ENCODE measurements at regions not wholly inside any gene's neighbourhood (a gene's known extent, or its start where the extent isn't known, plus 50 kb on each side); places are given as distances from the start of the nearest gene placed in this dataset.
"Not testable (repeated sequence)": the region's sequence is repeated elsewhere in the genome, so short reads cannot be mapped to it uniquely, and the experiment has no call there.

- H2BK120ac ChIP-seq (ENCODE audit: insufficient read depth, low read length, poor library complexity) = no peak overlapping the region
- peaks cover 6% of the 10 kb centered on the region for H3K79me1 ChIP-seq (ENCODE audit: low read length)
- no peak overlapping the region for H3K27ac ChIP-seq (ENCODE audit: low read depth, low read length)
- H3K4me2 ChIP-seq (ENCODE audit: low read length) = peak overlapping the region; percentile 76
- peaks cover 2% of the 10 kb centered on the region for H3K79me2 ChIP-seq (ENCODE audit: control insufficient read depth, insufficient read depth, low read length, poor library complexity)
- no peak overlapping the region for H2AK5ac ChIP-seq (ENCODE audit: low read length)
- no peak overlapping the region for H4K91ac ChIP-seq (ENCODE audit: low read depth, low read length)
- no peak overlapping the region for H4K12ac ChIP-seq (ENCODE audit: low read depth, low read length)
- H3K4me3 ChIP-seq (ENCODE audit: low read depth, low read length) = no peak overlapping the region
- no peak overlapping the region for H3K4ac ChIP-seq (ENCODE audit: low read depth, low read length)
- H2BK5ac ChIP-seq (ENCODE audit: low read depth, low read length, poor library complexity) = no peak overlapping the region
- H3K27me3 ChIP-seq (ENCODE audit: insufficient read depth, low read length) = no peaks in the 10 kb centered on the region
- H3K4me1 ChIP-seq (ENCODE audit: control insufficient read depth in 1 of 2, insufficient read depth in 2 of 2, low read length in 2 of 2) = peaks cover 0 to 6% of the 10 kb centered on the region in 2 experiments
- H3K9me3 ChIP-seq (ENCODE audit: insufficient read depth, low read depth, low read length) = no peaks in the 10 kb centered on the region
- H3K14ac ChIP-seq (ENCODE audit: low read length) = no peak overlapping the region
- no CpG with 5 or more reads among the region's 1 CpG for WGBS (ENCODE audit: extremely low coverage, insufficient coverage, insufficient read length)
- H3K36me3 ChIP-seq (ENCODE audit: control insufficient read depth in 1 of 2, insufficient read depth in 2 of 2, low read length in 2 of 2) = no peaks in the 10 kb centered on the region
- H3K23ac ChIP-seq (ENCODE audit: low read length) = no peak overlapping the region
- no peak overlapping the region for H2AFZ ChIP-seq (ENCODE audit: insufficient read depth, low read length, poor library complexity)
- H3K18ac ChIP-seq (ENCODE audit: low read length) = no peak overlapping the region
- H2BK12ac ChIP-seq (ENCODE audit: low read length) = peak overlapping the region; percentile 18
- no peak overlapping the region for H3K9ac ChIP-seq (ENCODE audit: low read length)
- no peak for DNase-seq
- H4K8ac ChIP-seq (ENCODE audit: low read depth, low read length) = no peak overlapping the region
Measured at GRCh38 chr11:115974703-115975102, 470.5 kb upstream of the CADM1 start.

GRCh38 chr11:115967203-115967602 is 463.0 kb upstream of the CADM1 start:
- not testable (repeated sequence) for H3K23ac ChIP-seq (ENCODE audit: low read length); H3K14ac ChIP-seq (ENCODE audit: low read length); H2AK5ac ChIP-seq (ENCODE audit: low read length)

GRCh38 chr11:115965767-115966504 is 461.7 kb upstream of the CADM1 start:
- peaks cover 0 to 3% of the 10 kb centered on the region in 2 experiments for H3K4me1 ChIP-seq (ENCODE audit: control insufficient read depth in 1 of 2, insufficient read depth in 2 of 2, low read length in 2 of 2)
- no CpG with 5 or more reads among the region's 13 CpGs for WGBS (ENCODE audit: extremely low coverage, insufficient coverage, insufficient read length)
- no peak overlapping the region for H2BK12ac ChIP-seq (ENCODE audit: low read length)
- H3K79me2 ChIP-seq (ENCODE audit: control insufficient read depth, insufficient read depth, low read length, poor library complexity) = no peaks in the 10 kb centered on the region
- no peak overlapping the region for H2BK5ac ChIP-seq (ENCODE audit: low read depth, low read length, poor library complexity)
- no peak overlapping the region for H4K8ac ChIP-seq (ENCODE audit: low read depth, low read length)
- no peak overlapping the region for H3K4ac ChIP-seq (ENCODE audit: low read depth, low read length)
- no peak overlapping the region for H2BK120ac ChIP-seq (ENCODE audit: insufficient read depth, low read length, poor library complexity)
- no peaks in the 10 kb centered on the region for H3K27me3 ChIP-seq (ENCODE audit: insufficient read depth, low read length)
- no peak overlapping the region for H2AFZ ChIP-seq (ENCODE audit: insufficient read depth, low read length, poor library complexity)
- H3K4me2 ChIP-seq (ENCODE audit: low read length) = no peak overlapping the region
- no peak for DNase-seq
- peak overlapping the region; percentile 8 for H3K27ac ChIP-seq (ENCODE audit: low read depth, low read length)
- H3K79me1 ChIP-seq (ENCODE audit: low read length) = no peaks in the 10 kb centered on the region
- H3K9me3 ChIP-seq (ENCODE audit: insufficient read depth, low read depth, low read length) = no peaks in the 10 kb centered on the region
- H4K91ac ChIP-seq (ENCODE audit: low read depth, low read length) = no peak overlapping the region
- no peak overlapping the region for H4K12ac ChIP-seq (ENCODE audit: low read depth, low read length)
- H3K9ac ChIP-seq (ENCODE audit: low read length) = no peak overlapping the region
- H3K14ac ChIP-seq (ENCODE audit: low read length) = no peak overlapping the region
- no peaks in the 10 kb centered on the region for H3K36me3 ChIP-seq (ENCODE audit: control insufficient read depth in 1 of 2, insufficient read depth in 2 of 2, low read length in 2 of 2)
- no peak overlapping the region for H3K23ac ChIP-seq (ENCODE audit: low read length)
- H3K4me3 ChIP-seq (ENCODE audit: low read depth, low read length) = no peak overlapping the region
- H3K18ac ChIP-seq (ENCODE audit: low read length) = no peak overlapping the region
- H2AK5ac ChIP-seq (ENCODE audit: low read length) = no peak overlapping the region

More at GRCh38 chr11:115967203-115967602, 463.0 kb upstream of the CADM1 start:
- no CpG with 5 or more reads among the region's 9 CpGs for WGBS (ENCODE audit: extremely low coverage, insufficient coverage, insufficient read length)
- H4K8ac ChIP-seq (ENCODE audit: low read depth, low read length); H3K79me1 ChIP-seq (ENCODE audit: low read length); H3K4me3 ChIP-seq (ENCODE audit: low read depth, low read length); H3K9me3 ChIP-seq (ENCODE audit: insufficient read depth, low read depth, low read length); H2BK120ac ChIP-seq (ENCODE audit: insufficient read depth, low read length, poor library complexity); H4K91ac ChIP-seq (ENCODE audit: low read depth, low read length); H3K27me3 ChIP-seq (ENCODE audit: insufficient read depth, low read length); H3K4ac ChIP-seq (ENCODE audit: low read depth, low read length); H3K36me3 ChIP-seq (ENCODE audit: control insufficient read depth in 1 of 2, insufficient read depth in 2 of 2, low read length in 2 of 2); H2BK12ac ChIP-seq (ENCODE audit: low read length); H3K18ac ChIP-seq (ENCODE audit: low read length); H3K27ac ChIP-seq (ENCODE audit: low read depth, low read length); H3K4me2 ChIP-seq (ENCODE audit: low read length); H3K4me1 ChIP-seq (ENCODE audit: control insufficient read depth in 1 of 2, insufficient read depth in 2 of 2, low read length in 2 of 2); H3K79me2 ChIP-seq (ENCODE audit: control insufficient read depth, insufficient read depth, low read length, poor library complexity); H4K12ac ChIP-seq (ENCODE audit: low read depth, low read length); H2BK5ac ChIP-seq (ENCODE audit: low read depth, low read length, poor library complexity); DNase-seq; H2AFZ ChIP-seq (ENCODE audit: insufficient read depth, low read length, poor library complexity); H3K9ac ChIP-seq (ENCODE audit: low read length): not testable (repeated sequence)

DNA sequence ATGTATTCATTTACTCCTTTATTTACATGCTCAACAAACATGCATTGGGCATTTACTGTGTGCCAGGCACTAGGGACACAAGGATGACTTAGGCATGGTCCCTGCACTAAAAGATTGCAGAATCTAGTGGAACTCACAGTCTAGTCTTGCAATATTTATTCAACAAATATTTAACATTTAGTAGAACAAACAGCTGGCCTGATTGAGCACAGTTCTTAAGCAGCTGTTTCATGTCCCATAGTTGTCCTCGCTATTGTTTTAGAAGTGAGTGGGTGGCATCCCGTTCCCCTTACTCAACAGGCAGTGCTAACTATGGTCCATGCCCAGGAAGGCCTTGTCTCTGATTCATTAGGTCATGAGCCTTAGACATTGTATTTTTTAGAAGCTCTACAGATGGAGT is 459.9 kb upstream of the CADM1 start:
- Histone ChIP-seq H3K18ac (ENCODE audit: low read length) (no peak overlapping the region), H2BK12ac (ENCODE audit: low read length) (no peak overlapping the region), H2BK120ac (ENCODE audit: insufficient read depth, low read length, poor library complexity) (no peak overlapping the region), H4K8ac (ENCODE audit: low read depth, low read length) (no peak overlapping the region), H3K4me1 (ENCODE audit: control insufficient read depth in 1 of 2, insufficient read depth in 2 of 2, low read length in 2 of 2) (peaks cover 0 to 3% of the 10 kb centered on the region in 2 experiments), H3K79me2 (ENCODE audit: control insufficient read depth, insufficient read depth, low read length, poor library complexity) (no peaks in the 10 kb centered on the region), H3K27me3 (ENCODE audit: insufficient read depth, low read length) (no peaks in the 10 kb centered on the region), H2BK5ac (ENCODE audit: low read depth, low read length, poor library complexity) (no peak overlapping the region), H3K79me1 (ENCODE audit: low read length) (no peaks in the 10 kb centered on the region), H4K91ac (ENCODE audit: low read depth, low read length) (no peak overlapping the region), H4K12ac (ENCODE audit: low read depth, low read length) (no peak overlapping the region), H3K4ac (ENCODE audit: low read depth, low read length) (no peak overlapping the region), H3K4me3 (ENCODE audit: low read depth, low read length) (no peak overlapping the region), H3K4me2 (ENCODE audit: low read length) (no peak overlapping the region), H3K9ac (ENCODE audit: low read length) (no peak overlapping the region), H2AK5ac (ENCODE audit: low read length) (no peak overlapping the region), H3K9me3 (ENCODE audit: insufficient read depth, low read depth, low read length) (no peaks in the 10 kb centered on the region), H3K14ac (ENCODE audit: low read length) (no peak overlapping the region), H3K27ac (ENCODE audit: low read depth, low read length) (no peak overlapping the region), H3K23ac (ENCODE audit: low read length) (no peak overlapping the region), H2AFZ (ENCODE audit: insufficient read depth, low read length, poor library complexity) (no peak overlapping the region), H3K36me3 (ENCODE audit: control insufficient read depth in 1 of 2, insufficient read depth in 2 of 2, low read length in 2 of 2) (no peaks in the 10 kb centered on the region)
- no peak for DNase-seq
- WGBS (ENCODE audit: extremely low coverage, insufficient coverage, insufficient read length) = no CpG with 5 or more reads among the region's 2 CpGs

Measured in trophoblast cell (in vitro differentiated cells and primary cell).